NCI-H1105 (cell line): ENCODE measurements at regions not wholly inside any gene's neighbourhood (a gene's known extent, or its start where the extent isn't known, plus 50 kb on each side); places are given as distances from the start of the nearest gene placed in this dataset.

Source experiments
- DNase-seq: peaks from one replicate; lab custom pipeline; 2025; lab: John Stamatoyannopoulos, UW

DNA sequence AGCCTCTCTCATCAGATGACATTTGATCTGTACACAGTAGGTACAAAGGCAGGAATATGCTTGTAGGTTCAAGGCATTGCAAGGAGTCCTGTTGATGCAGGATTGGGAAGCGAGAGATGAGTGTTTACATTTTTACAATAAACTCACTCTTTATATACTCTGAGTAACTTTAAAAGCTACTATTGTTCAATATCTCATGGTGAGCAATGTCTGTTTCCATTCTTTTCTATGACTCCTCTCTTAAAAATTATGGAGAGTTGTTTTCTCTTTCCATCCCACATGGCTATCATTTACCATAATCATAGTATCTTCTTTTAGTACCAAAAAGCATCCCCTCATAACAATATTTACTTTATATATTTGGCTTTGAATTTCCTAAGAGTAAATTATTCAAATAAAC is 314.0 kb upstream of the CDIN1 start:
- no peak for DNase-seq

DNA sequence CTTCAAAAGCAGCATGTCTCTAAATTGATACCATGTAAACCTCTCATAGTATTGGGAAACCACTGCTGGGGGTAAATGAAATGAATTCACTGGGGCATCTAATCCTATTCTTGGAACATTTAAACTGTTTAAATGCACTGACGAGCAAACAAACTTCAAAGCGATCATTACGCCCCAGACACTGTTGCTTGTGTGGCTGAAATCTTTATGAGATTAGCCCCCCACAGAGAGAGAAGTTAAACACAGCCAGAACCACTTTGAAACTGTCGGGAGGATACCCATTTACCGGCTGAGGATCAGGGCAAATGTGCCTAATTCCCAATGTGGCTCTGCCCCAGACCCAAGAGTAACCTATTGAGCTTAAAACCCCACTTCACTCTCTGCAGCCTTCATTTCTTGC is 308.4 kb upstream of the CDIN1 start:
- DNase-seq, result no peak

DNA sequence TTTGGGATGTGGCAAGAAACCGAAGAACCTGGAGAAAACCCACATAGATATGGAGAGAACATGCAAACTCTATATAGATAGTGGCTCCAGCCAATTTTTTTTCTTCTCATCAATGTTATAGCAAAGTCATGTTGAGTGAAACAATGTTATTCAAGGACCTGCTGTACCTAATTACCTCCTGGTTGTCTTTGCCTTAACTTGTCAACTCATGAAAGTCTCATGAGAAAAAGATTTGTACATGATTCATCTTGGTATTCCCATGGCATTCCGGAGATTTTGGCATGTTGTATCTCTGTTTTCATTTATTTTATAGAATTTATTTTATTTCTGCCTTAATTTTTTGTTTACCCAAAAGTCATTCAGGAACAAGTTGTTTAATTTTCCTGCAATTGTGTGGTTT is 303.8 kb upstream of the CDIN1 start:
- no peak for DNase-seq

GRCh38 chr15:36278219-36278618 is 301.2 kb upstream of the CDIN1 start:
- DNase-seq, result no peak

DNA sequence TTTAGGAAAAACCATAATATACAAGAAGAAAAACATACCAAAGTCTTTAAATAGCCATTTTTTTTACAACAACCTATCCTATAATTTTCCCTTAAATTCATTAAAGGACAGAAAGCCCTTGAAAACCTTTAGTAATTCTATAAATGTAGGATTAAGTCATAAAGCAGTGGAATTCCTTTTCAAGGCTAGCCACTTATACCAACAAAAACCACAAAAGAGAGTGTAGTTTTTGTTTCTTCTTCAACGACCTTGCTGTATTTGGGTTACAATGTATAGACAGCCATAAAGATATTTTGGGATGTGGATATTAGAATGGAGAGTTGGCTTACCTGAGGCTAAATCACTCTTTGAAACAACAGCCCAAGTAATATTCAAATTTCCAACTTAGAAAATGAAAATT is 296.6 kb upstream of the CDIN1 start:
- no peak for DNase-seq

- DNase-seq, result no peak
Measured at GRCh38 chr15:36284911-36285310, 294.5 kb upstream of the CDIN1 start.

- DNase-seq, result no peak
Measured at GRCh38 chr15:36291501-36291900, 287.9 kb upstream of the CDIN1 start.

DNA sequence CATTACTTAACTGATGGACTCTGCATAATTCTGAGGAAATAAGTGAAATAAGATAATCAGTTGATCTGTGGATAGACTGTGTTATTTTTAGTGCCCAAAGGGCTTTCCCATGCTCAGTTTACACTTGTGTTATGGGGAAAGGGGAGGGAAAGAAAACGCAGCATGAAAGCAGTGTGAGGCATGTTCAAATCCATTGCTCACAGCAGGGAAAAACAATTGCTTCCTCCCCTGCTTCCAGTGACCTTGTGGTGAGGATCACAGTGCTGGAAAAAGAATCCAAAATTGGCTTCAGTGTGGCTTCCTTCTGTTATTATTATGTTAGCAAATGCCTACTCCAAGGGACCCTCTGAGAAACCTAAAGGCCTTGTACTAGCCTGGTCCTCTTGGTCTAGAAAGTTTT is 285.1 kb upstream of the CDIN1 start:
- no peak for DNase-seq

GRCh38 chr15:36301947-36302346 is 277.5 kb upstream of the CDIN1 start:
- no peak for DNase-seq

DNA sequence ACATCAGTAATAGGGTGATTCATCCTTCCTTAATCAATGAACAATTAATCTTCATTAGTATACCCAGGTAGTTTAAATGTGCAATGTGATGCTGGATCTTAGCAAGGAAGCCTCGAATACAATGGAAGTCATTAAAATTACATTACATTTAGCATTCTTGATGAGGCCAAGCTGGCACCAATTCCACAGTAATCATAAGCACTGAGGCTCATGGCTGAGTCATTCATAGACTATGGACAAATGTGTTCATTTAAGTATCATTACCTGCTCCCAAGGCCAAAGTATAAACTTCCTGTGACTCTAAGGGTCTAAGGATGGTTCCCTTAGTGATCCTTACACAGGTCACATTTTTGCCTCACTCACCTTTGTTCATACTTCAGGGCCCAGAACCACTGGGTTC is 266.4 kb upstream of the CDIN1 start:
- no peak for DNase-seq

DNA sequence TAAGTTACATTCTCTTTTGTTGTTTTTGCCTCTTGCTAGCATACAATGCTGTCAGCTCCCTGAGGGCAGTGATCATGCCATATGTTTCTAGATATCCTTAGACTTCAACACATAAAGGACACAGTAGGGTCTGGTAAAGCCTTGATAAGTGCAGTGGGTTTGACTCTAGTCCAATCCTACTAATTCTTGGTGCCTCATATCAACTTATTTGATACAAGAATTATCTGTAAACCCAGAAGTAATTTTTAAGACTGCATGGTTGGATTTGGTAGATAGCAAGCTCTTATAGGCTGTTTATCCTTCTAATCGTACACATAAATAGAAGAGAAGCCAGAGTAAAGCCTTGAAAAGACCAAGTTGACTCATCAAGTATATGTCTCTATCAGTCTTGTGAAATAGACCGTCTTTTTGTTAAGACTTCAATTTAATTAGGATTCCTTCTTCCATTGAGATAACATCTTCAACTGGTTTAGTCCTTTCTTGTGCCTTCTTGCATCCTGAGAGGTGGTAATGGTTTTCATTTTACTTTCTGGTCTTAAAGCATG is 265.6 kb upstream of the CDIN1 start:
- DNase-seq, result no peak

DNA sequence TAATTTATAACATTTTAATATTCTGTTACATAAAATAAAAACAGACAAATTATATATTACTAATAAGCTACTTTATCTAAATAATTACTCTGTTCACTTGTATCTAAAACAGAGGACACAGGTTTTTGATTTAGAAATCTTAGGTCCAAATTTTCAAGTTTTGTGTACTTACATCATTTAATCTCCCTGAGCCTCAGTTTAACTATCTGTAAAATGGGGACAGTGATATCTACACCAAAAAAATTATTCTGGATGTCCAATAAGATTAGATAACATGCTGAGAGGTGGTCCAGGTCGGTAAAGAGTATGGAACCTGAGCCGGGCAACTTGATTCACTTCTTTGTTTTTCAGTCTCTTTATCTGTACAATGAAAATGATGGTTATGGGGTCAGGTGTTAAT is 263.8 kb upstream of the CDIN1 start:
- no peak for DNase-seq

DNA sequence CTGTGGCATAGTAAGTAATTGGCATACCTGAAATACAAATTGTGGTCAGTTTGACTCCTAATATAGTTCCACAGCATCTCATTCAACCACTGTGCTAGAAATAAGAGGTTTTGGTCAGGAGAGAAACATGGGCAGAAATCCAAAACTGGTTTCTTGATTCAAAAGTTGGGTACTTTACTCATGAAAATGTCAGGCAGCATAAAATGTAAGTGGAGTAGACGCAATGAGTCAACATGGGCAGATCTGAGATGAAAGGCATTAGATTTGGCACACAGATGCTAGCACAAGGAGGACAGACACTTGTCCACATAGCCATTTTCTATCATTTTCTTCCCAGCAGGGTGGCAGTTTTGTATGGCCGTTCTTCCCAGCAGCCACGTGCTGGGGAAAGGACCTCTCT is 255.8 kb upstream of the CDIN1 start:
- DNase-seq, result no peak

- DNase-seq, result no peak
Measured at GRCh38 chr15:36325206-36325605, 254.2 kb upstream of the CDIN1 start.

GRCh38 chr15:36329592-36329991 is 249.8 kb upstream of the CDIN1 start:
- DNase-seq, result no peak

DNA sequence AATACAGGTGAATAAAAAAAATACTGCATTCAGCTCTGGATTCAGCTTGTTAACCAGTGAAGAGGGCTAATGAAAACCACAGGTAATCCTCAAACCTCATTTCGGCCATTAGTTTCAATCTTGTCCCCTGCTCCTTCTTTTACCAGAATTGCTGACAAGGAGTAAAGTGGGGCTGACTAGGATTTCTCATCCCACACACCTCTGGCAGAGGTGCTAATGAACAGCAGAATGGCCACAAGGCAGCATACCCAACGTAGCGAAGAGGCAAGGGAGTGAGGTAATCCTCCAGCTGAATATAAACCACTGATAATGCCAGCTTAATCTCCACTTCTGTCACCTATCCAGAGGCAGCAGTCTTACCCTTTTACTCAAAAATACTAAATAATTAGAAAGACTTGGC is 248.8 kb upstream of the CDIN1 start:
- no peak for DNase-seq

DNA sequence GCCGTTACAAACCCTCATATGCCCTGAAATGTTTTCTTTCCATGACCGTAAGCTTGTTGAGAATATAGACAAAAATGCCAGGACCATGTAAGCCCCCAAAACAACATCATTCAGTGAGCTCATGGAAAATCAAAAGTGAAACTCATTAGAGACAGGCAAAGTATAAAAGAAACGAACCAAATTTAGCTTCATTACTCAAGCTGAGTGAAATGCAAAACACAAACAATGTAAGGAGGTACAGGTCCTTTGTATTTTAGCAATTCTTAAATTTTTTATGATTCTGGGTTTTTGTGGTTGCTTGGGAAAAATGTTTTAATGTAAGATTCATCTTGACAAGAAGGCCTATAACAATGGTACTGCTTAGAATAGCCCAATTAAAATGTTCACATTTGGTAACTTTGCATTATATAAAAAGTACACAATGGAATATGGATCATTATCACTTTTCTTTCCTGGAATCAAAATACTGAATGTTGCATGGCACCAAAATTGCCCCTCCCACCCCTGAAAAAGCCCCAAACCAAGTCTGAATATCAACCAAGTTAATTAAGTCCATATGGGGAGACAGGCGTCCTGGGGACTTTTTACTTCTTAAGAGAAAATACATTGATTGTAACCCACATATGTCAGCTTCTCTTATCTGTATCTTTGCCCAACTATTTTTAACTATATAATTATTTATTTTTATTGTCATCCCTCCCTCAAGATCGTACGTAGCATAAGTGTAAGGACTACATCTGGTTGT is 247.7 kb upstream of the CDIN1 start:
- no peak for DNase-seq

GRCh38 chr15:36332301-36332700 is 247.1 kb upstream of the CDIN1 start:
- no peak for DNase-seq

GRCh38 chr15:36332896-36333295 is 246.5 kb upstream of the CDIN1 start:
- DNase-seq, result no peak

DNA sequence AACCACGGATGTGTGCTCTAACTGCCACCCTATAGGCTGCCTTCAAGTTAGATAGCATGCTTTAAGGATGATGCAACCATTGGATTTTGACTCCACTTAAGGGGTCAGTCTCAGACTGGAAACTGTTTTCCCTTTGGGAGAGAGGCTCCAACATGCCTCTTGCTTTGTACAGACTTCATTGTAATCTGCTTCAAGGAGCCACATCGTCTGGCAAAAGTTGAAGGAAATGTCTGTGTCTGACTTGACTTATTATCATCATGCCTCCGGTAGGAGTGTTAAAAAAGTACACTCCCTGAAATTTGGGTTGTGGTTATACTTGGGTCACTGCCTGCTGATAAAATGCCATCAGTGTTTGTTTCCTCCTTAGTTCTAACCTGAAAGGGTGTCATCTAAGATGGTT is 245.4 kb upstream of the CDIN1 start:
- DNase-seq, result no peak

- no peak for DNase-seq
Measured at GRCh38 chr15:36335224-36335623, 244.2 kb upstream of the CDIN1 start.

DNA sequence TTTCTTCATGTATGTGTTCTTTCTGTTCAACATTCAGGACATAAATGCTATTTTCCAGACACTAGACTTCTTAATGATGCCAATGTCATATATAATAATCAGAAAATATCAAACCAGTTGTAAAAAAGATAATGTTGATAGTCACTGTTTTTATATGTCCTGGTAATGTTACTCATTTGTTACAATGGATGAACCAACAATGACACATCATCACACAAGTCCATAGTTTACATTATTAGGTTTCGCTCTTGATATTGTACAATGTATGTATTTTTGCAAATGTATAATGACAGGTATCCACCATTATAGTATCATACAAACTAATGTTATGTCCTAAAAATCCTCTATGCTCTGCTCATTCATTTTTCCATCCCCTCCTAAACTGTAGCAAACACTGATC is 243.8 kb upstream of the CDIN1 start:
- DNase-seq, result no peak

DNA sequence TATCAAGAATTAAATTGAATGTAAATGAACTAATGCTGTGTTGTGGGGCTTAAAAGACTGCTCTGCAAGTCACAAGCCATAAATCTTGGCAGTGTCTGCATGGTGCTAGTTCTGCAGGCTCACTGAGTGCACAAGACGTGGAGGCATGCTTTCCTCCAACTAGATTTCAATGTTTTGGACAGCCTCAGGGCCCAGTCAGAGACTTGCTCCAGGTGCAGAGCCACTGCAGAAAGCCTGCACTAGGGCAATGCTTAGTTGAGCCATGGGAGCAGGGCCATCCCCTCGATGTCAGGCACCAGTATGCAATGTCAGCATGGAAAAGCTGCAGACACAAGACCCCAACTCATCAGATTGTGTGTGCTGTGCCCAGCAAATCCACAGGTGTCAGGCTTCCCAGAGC is 234.5 kb upstream of the CDIN1 start:
- DNase-seq, result no peak

DNA sequence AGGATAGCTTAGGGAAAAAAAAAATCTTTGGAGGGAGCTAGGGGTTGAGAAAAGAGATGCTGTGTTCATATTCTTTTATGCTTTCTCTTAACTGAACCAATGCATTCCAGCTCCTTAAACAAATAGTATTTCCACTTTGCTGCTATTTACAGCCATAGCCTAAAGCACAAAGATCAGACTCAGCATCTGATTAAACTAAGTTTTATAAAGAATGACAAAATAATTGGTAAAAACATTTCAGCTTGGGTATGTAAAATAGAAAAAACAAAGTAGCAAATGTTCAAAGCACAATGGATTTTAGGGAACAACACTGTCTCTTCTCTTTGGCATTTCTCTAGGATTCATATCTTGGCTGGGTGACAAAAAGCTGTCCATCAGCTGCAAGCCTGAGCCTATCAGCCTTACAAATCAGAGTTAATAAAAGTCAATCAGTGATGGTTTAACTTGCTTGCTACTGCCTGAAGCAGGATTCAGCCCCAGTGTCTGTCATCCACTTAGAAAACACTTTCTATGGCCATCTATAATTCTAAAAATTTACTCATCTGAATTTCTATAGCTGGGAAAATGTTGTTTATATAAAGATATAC is 232.1 kb upstream of the CDIN1 start:
- DNase-seq, result peak; percentile 8
